Glomerular visceral epithelial cell (primary cell): ENCODE measurements at regions not wholly inside any gene's neighbourhood (a gene's known extent, or its start where the extent isn't known, plus 50 kb on each side); places are given as distances from the start of the nearest gene placed in this dataset.
"Not testable (repeated sequence)": the region's sequence is repeated elsewhere in the genome, so short reads cannot be mapped to it uniquely, and the experiment has no call there.

ENCODE experiments used
- DNase-seq: peaks from one replicate; pipeline ENCODE4 v3.0.0-alpha.2; 2016; ENCODE audit errors: extremely low spot score

- DNase-seq: no peak
These were observed 59.3 kb downstream of the BTBD3 start for GRCh38 chr20:11976966-11977365.

DNA sequence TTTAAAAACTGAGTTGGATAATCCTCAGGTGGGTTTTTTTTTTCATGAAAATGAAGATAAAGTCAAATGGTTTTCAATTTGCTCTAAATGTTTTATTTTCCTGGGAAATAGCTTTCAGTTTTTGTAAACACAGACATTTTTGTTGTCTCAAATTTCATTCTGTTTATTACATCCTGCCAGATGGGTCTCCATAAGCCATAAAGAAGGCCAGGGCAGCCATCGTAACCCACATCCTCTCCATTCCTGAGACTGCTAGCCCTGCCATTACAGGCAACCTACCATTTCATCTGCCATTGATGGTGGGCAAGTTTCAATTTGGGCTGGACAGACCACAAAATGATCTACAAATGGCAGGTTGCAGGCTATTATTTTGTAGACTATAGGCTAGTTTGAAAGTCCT, 60.8 kb downstream of the BTBD3 start:
- no peak for DNase-seq

DNA sequence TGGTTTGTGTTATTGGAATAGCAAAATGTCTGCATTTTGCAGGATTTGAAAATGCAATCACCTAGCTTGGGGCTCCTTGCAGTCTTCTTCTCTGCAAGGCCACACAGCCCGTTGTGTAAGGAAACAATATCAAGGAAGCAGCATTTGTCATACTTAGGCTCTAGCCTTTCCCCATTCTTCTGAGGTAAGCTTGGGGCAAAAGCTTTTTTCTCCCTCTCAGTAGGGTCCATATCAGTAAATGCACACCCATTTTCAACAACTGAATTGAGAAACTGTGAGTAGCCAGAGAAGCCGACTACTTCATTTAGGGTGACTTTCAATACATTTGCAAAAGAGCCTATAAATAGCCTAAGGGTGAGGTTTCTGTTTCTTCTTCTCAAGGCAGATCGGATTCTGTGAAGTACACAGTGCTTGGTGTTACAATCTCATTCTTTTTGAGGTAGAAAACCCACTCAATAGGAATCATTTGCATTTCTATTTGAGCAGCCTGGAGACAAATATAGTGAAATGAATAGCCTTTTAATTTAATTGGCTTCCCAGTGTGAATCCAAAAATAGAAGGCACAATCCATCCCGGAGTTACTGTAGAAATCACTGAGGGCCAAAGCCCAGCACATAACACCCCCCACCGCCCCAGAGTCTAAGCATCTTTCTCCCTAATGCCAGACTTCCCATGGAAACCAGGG, 61.8 kb downstream of the BTBD3 start:
- no peak for DNase-seq

DNA sequence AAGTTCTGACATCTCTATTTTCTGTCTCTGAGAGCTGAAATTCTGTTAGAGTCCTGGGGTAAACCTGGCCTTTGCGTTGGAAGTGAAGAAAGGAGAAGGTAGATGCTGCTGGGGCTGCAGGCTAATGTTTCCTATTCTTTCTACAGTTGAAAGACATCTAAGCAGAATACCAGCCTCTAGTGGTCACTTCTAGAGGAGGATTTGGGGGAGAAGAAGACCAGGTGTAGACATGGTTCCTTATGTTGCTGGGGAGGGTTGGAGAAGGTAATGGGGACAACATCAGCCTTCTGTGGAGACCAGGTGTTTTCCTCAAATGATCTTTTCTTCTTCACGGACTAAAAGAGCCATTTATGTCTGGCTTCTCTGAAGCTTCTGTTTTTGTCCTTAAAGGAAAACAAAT, 62.6 kb downstream of the BTBD3 start:
- no peak for DNase-seq

GRCh38 chr20:11981366-11981947, 63.8 kb downstream of the BTBD3 start:
- DNase-seq: no peak

DNA sequence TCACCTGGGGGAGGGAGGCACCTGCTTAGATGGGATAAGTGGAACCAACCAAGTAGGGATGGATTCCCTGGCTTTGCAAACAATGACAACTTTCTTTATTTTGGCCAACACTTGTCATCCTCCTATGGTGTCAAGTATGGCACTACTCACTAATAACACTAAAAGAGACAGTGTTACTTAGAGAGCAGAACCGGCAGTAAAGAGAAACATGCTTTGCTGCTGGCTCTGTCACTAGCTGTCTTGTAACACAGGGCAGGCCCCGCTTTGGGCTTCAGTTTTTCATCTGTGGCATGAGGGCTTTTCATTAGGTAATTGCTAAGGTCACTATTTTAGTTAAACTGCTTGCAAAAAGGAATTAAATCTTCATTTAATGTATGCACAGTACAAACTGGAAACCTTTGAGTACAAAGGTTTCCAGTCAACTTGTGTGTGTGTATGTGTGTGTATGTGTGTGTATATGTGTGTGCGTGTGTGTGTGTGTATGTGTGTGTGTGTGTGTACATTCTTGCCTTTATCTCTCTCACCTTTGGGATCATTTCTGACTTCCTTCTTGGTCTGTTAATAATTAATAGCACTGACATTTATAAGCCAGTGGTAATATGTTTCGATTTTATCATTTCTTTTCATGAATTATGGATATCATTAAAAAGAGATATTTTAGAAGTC, 64.7 kb downstream of the BTBD3 start:
- peak; percentile 2 for DNase-seq

GRCh38 chr20:11982955-11983470, 65.3 kb downstream of the BTBD3 start:
- DNase-seq: no peak

- no peak for DNase-seq
These were observed 69.3 kb downstream of the BTBD3 start for GRCh38 chr20:11986954-11987353.

GRCh38 chr20:11987526-11987925, 69.8 kb downstream of the BTBD3 start:
- DNase-seq: no peak

DNA sequence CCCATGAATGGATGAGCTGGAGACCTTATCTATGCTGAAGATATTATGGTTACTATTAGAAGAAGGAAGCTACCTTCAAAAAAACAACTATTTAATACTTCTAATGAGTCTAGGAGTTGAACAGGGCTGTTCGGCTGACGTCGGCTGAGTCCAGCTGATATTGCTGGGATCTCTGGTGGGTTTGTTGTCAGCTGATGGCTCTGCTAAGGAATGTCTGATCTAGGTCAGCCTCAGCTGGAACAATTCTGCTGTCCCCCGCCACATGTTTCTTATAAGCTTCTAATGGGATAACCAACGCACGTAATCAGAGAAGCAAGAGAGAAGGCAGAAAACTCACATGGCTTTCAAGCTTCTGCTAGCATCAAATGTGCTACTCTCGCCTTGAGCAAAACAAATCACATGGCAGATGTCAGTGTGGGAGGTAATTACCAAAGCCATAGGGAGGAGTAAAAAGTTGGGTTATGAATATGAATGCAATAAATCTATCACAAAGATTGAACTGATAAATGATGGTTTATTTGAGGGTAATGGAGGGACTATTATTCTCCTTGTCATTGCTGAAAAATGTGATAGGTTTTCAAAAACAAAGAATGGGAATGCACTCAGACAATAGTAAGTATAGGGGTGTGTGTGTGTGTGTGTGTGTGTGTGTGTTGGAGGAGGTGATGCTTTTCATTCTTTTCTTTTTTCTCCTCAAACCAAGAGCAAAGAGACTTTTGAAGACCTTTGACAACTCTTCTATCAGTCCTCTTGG, 71.5 kb downstream of the BTBD3 start:
- no peak for DNase-seq

GRCh38 chr20:11992426-11992825, 74.7 kb downstream of the BTBD3 start:
- no peak for DNase-seq

DNA sequence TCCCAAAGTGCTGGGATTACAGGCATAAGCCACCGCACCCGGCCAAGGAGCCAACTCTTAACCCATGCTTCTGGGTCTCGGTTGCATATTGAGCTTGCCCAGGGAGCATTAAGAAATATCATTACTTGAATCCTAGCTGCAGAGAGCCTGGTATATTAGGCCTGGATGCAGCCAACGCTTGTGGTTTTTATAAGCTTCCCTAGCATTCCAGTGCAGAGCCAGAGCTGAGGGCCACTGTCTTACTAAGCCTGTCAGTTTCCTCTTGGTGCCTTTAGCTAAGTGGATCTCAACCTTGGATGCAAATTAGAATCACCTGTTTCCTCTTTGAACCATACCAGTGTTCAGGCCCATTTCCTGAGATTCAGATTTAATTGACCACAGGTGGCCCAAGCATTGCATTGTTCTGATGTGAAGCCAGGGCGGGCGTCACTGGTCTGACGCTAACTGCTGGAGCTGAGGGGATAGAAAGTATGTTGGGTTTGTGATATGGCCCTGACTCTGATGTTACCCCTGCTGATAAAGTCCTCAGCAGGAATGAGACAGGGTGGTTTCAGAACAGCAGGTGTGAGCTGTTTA, 76.3 kb downstream of the BTBD3 start:
- DNase-seq: no peak

DNA sequence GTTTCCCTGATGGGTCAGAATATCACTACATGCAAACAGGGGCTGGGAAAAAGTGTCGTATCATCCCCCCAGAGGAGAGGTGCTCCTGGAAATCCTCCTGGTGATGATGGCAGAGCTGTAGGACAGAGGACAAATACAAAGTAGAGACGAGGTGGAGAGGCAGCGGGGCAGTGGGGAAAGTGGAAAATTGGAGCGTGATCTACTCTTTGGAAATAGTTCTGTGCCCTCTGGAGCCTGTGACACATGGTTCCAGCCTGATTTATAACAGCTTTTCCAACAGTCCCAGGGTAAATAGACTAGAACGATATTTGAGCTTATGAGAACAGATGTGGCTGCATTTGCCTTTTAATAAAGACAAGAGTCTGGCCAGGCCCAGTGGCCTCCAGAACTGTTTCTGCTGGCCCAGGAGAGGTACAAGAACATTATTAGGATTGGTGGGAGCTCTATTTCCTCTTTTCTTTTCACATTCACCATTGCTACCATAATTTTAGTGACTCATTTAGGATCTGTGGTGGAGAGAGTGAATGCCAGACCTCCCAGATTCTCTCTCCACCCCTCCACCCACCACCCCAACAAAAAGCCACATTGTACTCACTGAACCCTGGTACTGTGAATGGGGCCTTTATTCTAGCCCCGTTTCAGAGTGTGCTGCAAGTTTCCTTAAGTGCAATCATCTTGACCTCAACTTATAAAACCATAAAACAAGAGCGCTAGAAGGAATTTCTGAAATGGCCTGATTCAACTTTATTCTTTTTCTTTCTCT, 78.3 kb downstream of the BTBD3 start:
- no peak for DNase-seq

DNA sequence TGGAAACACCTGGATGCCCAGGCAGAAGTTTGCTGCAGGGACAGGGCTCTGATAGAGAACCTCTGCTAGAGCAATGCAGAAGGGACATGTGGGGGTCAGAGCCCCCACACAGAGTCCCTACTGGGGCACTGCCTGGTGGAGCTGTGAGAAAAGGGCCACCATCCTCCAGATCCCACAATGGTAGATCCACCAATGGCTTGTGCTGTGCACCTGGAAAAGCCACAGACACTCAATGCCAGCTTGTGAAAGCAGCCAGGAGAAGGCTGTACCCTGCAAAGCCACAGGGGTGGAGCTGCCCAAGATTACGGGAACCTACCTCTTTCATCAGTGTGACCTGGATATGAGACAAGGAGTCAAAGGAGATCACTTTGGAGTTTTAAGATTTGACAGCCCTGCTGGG, 87.1 kb downstream of the BTBD3 start:
- DNase-seq: not testable (repeated sequence)

DNA sequence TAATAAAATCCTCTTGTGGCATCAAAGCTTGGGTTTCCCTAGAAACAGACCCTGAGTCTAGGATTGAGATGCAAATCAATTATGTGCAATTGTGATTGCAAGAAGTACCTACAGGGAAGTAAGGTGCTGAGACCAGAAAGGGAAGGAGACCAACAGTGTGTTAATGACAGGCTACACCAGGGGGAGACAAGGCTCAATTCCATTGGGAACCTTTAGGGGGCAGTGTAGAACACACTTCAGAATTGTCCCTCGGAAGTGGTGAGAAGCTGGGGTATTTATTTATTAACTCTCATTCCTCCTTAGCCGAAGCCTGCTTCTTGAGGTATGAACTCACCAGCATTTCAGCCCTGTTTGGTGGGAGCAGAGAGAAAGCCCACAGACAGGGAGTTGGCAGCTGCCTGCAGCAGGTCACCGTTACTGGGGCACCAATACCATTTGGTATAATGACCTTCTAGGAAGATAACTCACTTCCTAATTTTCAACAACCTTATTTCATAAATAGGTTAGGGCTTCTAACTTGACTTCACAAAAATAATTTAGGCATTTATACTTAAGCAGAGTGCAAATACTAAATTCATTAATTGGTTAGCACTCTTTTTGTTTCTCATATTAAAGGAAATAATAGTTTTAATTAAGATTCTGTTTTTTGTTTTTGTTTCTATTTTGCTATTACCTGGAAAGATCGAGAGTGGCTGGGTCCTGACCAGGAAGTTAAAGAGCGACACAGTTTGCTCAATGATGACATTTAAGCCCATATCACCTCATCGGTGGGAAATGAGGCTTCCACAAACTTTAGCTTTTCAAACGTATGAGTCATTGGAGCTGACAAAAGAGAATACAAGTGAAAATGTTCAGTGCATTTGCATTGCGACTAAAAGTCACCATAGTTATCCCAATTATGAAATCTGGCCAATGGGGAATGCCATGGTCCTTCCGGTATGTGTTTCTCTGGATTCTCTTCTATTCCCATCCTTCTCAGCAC, 94.8 kb downstream of the BTBD3 start:
- peak; percentile 50 for DNase-seq

DNA sequence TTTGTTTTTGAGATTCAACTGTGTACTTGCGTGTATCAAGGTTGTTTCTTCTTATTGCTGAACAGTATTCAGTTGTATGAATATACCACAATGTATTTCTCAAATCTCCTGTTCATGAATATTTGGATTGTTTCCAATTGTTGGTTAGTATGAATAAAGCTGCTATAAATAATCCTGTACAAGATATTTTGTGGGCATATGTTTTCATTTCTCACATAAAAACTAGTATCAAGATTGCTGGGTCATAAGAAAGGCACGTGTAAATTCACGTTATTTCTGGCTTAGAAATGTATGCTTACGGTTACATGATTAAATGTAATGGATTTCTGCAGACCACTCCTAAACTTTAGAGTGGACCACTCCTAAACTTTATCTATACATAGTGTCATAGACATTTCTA, 96.6 kb downstream of the BTBD3 start:
- no peak for DNase-seq

- no peak for DNase-seq
These were observed 97.0 kb downstream of the BTBD3 start for GRCh38 chr20:12014736-12015135.

GRCh38 chr20:12016291-12016690, 98.6 kb downstream of the BTBD3 start:
- DNase-seq: no peak

GRCh38 chr20:12019715-12020114, 102.0 kb downstream of the BTBD3 start:
- DNase-seq: no peak

DNA sequence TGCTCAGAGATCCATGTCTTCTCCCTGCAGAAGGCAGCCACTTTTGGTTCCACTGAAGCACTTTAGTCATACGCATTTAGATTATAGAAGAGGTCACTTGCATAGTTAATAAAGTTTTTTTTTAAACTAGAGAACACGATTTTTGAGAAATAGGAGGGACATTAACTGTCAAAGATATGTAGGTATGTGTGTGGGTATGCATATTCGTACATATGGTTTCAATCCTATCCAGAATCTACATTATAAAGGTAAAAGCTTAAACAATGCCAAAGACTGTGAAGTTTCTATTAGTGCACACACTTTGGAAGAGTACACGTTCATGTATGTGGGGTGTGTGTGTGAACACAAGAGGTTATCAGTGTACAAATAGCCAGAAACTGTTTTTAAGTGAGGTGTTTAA, 103.2 kb downstream of the BTBD3 start:
- no peak for DNase-seq
